A204.1 (cell line): ENCODE measurements at regions not wholly inside any gene's neighbourhood (a gene's known extent, or its start where the extent isn't known, plus 50 kb on each side); places are given as distances from the start of the nearest gene placed in this dataset.

Source experiments
- FAIRE-seq: peaks from 2 replicates; lab custom pipeline; 2012; peaks lifted over from hg19 to GRCh38; lab: Jason Lieb, UNC

DNA sequence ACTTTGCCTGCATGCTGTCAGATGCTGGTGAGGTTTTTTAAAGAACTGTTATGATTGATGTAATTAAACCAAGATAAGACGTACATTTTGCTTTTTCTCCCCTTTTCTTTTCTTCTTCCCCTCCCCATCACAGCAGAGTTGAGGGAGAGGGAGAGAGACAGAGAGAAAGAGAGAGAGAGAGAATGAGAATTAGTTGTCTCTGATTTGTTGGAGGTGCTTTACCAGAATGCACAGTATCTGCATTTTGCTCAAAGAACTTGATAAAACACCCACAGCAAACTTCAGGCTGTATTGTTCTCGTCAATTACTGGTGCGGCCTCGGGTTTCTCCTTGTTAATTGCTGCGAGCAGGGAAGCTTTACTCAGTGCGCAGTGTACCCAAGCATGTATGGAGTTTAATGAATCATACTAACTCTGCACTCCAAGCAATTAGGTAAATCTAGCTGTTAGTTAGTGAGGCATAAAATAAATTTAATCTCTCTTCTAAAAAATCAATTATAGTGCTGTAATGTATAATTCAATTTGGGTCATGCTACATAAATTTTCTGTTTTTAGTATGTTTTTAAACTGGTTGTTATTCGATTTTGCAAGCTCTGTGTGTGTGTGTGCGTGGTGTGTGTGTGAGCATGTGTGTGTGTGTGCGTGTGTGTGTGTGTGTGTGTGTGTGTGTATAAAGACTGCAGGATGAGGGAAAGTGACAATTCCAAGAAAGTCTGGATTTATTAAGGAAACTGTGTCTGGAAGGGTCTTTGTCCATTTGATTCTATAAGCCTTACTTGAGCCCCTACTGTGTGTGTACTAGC lies 273.4 kb downstream of the TLE3 start:
- FAIRE-seq, result no peak

DNA sequence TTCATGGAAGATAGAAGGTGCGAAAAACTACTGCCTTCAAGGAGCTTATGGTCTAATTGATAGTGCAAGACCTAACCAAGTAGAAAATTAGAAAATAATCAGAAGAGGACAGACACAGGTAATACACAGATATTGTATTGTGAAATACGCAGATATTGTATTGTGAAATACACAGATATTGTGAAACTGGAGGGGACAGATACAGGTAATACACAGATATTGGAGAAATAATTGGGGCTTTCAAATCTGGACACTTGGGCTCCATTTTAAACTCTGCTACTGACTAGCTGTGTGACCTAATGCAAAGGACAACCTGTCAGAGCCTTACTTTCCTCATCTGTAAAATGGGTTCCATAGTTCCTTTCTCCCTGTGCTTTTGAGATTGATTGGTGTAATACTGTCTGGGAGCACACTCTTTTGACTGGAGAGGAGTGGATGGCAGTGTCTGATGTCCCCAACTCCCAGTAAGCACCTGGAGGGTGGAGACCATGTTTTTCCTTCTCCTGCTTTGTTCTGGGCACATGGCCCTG lies 272.8 kb downstream of the TLE3 start:
- FAIRE-seq, result no peak

DNA sequence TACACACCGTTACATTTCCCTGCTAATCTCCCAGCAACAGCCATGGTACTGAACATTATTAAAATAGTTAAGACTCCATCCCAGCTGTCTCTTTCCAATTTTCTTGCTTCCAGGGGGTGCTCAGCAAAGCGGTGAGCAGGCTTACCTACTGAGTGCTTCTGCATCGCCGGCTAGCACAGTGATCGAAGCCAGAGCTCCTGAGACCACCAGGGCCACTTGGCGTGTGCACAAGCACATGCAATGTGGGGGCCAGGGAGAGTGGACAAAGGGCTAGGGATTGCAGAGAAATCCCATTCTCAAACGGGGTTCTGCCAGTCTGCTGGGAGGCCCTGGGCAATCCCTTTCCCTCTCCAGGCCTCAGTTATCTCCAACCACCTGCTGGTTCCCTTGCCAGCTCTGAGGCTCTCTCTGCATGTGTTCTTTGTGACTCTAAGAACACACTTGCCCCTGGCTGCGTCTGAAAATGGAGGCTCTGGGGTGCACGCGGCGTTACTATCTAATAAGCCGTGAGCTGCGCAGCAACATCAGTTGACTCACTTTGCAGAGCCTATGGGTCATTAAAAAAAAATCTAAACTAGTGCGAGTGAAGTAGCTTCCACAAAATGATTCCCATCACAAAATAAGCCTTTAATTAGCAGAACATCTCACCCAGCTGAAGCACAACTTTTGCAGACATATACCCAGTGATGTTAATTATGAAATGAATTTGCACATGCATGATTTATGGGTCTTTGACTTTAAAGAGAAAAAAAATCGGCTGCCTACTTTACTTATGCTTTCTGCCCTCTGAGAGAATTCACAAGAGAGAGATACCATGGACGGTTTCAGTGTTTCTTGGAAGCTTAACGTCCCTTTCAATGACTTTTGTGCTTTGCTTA lies 271.5 kb downstream of the TLE3 start:
- FAIRE-seq, result no peak

DNA sequence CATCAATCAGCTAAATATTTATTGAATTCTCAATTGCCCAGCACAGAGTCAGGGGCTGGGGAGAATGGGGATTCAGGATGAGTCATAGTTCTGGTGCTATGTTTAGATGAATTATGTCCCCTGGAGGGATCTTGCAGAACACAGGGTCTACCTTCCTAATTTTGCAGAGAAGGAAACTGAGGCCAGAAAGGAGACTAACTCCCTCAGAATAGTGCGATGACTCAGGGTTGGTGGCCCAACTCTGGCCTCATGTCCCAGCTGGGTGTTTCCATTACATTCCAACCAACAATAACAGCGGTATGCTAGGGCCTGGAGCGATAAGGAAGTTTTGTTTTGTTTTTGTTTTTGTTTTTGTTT lies 270.9 kb downstream of the TLE3 start:
- FAIRE-seq, result no peak

DNA sequence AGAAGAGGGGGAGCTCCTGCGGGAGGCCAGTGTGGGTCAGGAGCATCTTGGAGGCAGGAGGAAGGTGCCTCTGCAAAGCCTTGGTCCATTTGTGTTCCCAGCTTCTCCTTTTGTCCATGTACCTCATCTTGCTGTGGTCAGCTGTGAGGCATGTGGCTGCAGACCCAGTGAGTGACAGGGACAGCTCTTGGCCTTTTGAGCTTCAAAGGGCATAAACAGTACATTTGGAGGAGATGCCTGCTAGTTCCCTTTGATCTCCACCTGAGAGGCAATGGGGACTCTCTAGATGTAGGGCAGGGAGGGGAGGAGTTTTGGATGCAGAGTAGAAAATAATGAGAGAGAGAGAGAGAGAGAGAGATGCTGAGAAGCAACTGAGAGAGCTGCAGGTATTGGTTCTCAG lies 270.0 kb downstream of the TLE3 start:
- FAIRE-seq, result no peak

DNA sequence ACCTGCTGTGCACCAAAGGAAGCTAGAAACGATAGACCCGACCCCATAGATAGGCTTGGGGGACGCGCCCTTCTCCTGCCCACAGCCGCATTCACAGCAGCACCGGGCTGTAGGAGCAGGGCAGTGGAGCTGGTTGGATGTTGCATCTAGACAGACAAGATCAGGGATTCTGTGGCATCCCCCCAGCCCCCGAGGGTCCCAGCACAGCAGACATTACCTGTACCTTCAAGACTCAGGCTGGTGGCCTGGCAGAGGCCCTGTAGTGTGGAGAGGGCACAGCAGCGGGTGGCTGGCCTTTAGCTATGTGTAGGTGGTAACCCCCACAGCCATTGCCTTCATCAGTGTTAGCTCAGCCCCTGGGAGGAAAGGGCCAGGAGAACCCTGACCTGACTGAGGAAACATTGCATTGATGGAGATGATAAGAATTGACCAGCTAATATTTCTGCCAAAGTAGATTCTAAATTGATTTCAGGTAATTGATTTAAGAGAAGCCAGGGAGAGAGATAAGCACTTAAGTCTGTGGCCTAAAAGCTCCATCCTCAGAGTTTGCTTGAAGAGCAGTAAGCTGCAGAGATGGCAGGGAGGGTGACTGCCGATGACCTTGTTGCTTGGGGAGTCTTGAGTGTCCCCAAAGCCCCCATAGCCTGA lies 269.4 kb downstream of the TLE3 start:
- no peak for FAIRE-seq

DNA sequence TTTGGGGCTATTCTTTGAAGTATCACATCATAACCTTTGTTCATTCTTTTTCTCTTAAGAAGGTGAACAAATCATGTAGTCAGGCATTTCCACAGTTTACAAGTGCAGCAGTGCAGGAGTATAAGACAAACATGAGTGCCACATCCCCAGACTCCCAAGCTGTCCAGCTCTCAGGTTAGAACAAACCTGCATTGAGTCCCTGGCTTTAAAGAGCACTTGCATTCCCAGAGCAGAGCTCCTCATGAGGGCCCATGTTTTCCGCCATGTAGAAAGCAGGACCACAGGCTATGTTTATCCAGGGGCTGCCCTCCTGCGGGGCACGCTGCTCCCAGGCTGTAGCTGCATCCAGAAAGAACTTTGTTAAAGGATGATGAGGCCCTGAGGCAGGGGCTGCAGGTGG lies 267.7 kb downstream of the TLE3 start:
- no peak for FAIRE-seq

DNA sequence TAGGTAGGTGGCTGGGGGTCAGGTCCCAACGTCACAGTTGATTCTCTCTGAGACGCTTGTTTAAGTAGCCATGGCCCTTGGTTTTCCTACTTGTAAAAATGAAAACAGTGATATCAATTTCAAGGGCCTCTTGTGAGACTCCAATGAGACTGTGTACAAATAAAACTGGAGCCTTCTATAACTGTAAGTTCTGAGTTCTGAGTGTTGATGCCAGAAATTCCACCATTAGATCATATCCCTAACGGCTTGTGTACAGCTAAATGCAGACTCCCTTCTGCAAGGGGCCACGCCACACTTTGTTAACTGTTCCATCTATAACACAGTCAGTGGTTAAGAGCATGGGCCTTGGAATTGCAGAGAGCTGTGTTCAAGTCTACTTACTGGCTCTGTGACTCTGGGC lies 267.3 kb downstream of the TLE3 start:
- FAIRE-seq, result no peak

DNA sequence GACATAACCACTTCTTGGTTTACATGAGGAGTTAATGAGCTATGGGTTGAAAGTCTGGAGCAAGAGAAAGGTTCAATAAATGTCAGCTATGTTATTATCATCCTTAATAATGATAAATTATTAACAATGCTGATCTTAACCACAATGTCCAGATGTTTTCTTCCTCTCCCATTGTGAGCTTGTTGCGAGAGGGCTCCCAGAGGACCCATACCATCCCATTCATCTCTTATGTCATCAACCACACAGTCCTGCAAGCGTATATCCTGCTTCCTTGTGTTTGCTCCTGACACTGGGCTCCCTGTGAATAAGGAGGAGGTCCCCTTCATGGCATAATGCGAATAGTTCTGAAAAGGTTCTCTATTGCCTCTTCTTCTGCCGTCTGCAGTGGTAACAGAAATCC lies 266.8 kb downstream of the TLE3 start:
- FAIRE-seq, result no peak

DNA sequence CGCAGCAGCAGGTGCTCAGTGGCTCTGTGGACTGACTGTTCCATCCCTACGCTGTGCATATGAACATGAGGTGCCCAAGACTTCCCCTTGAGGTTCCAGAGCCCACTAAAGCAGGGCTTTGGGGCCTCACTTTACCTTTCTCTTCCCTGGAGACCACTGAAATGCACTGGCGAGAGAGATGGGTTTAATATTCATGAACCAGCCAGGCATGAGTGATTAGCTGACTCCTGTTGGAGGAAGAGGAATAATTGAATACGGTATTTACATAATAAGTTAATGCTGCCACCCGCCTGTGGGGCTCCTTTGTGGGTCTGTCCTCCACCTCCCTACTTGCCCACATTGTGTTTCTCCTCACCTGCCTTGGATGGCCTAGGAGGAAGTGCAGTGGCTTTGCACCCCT lies 263.4 kb downstream of the TLE3 start:
- FAIRE-seq, result no peak

DNA sequence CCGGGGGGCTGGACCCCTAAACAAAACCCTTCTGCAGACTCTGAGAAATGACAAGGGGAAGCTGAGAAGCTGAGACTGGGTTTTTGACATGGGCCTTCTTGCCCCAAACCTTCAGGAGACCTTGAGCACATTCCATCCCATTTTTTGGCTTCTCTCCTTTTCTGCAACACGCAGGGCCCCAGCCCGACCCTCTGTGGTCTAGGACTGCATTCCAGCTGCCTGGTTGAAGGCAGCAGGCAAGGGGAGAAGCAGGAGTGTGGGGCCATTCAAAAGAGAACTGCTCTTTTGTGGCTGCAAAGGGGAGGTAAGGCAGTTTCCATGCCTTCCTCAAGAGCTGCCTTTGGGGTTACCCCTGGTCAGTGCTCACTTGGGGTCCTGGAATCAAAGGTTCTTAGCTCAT lies 263.0 kb downstream of the TLE3 start:
- FAIRE-seq, result no peak

DNA sequence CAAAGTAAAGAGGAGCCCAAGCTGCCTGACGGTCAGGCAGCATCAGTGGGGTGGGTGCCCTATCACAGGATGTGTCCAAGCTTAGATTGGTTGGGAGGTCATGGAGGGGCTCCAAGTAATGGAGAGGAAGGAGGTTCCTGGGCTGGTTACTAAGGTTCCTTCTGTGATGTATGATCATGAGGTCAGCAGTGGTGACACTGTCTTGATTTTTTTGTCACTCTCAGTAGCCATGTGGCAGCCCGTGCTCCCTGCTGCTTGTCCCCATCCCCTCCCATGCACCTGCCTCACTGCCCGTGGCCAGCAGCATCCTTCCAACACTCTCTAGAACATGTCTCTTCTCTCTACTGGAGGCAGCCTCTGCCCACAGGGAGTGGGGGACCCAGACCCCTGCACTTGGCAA lies 261.7 kb downstream of the TLE3 start:
- FAIRE-seq, result no peak

DNA sequence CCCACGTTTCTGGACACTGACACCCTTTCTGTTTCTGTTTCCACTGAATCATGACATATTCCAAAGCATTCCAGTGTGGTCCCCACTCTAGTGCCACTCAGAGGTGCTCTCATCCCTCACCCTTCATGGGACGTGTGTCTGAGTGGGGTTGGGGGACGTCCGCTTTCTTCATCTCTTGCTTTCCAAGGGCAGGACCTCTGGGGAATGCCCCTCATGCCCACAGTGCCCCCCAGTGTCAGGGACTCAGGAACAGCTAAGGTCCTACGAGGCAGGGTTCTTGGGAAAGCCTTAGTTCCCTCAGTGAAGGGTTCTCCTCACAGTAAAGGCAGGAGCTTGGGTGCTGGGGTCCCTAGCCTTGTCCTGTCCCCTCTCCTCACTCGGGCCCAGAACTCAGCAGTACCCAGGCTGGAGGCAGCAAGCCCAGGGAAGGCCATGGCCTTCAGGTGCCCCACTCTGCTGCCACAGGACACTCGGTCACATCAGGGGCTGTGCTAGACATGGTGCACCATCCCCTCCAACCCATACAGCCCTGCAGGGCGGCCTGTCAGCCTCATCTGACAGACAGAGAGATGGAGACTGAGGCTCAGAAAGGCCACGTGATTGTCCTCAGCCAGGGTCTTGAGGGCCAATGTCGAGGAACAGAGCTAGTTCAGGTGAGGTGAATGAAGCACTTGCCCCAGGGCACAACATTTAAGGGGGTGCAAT lies 261.0 kb downstream of the TLE3 start:
- no peak for FAIRE-seq

DNA sequence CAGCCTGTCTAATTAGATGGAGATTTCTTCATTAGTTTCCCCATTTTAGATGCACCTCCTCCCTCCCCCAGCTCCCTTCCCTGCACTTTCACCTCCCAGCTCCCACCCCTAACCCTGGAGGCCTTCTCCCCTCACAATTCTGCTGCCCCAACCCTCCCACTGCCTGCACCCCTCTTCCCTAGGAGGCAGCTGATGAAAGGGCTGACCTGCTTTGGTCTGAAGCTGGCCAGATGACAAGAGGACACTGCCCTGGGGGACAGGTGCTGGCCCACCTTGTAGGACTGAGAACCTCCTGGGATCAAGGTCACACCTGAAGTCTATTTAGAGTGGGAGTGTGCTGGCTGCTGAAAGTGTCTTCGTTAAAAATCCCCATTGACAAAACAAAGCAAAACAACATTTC lies 259.4 kb downstream of the TLE3 start:
- no peak for FAIRE-seq

DNA sequence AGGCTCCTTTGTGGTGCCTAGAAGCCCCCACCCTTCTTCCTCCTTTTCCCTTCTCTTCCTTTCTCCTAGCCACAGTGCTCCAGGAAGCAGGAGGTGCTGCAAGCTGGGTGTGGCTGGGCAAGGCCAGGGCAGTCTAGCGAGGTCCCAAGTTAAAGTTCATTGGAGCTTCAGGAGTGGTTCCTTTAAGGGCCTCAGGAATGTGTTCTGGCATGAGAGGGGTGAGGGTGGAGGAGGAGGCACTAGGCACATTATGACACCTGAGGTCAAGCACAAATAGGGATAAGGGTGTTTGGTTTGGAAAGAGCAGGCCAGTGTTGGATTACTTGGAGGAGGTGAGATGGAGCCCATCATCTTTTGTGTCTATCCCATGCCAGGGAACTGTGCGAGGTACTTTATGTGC lies 258.7 kb downstream of the TLE3 start:
- FAIRE-seq, result no peak

DNA sequence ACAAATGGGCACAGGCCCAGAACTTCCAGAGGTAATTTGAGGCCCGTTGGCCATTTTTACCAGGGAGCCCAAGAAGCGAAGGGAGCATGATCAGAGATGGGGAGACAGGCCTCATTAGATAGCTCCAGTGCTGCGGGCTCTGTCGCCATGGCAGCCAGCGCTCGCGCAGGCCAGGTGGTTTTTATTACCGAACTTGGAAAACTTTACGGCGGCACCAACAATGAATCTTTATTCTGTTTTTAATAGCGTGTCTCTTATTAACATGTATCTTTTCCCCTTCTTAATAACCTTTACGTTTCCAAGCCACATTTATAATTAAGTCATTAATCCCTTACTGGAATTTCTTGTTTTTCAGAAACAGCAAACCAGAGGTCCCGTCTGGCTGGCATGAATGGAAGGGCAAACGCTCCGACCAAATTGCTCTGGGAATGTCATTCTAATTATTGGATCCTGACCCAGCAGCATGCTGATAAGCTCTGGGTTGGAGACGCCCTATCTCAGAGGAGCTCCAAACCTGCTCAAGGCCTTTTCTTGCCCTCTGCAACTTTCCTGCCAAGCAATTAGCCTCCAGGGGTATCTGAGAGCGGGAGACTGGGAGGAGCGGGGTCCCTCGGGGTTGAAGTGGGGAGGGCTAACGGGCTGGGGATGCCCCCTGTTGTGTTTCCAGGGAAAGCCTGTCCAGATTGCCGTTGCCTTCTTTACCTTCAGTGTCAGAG lies 256.4 kb downstream of the TLE3 start:
- FAIRE-seq, result no peak

DNA sequence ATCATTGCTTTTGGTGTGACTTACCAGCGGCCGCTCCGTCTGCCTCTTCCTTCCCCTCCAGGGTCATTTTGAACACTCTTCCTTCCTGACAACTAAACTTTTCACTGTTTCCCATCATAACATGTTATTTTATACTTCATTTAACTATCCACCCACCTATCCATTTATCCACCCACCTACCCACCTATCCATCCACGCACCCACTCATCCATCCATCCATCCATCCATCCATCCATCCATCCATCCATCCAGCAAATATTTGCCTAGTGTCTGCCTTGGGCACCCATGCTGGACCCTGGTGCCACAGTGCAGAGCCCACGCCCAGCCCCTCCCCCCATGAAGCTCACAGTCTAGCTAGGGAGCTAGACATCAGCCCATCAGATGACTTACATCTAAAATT lies 254.9 kb downstream of the TLE3 start:
- no peak for FAIRE-seq

DNA sequence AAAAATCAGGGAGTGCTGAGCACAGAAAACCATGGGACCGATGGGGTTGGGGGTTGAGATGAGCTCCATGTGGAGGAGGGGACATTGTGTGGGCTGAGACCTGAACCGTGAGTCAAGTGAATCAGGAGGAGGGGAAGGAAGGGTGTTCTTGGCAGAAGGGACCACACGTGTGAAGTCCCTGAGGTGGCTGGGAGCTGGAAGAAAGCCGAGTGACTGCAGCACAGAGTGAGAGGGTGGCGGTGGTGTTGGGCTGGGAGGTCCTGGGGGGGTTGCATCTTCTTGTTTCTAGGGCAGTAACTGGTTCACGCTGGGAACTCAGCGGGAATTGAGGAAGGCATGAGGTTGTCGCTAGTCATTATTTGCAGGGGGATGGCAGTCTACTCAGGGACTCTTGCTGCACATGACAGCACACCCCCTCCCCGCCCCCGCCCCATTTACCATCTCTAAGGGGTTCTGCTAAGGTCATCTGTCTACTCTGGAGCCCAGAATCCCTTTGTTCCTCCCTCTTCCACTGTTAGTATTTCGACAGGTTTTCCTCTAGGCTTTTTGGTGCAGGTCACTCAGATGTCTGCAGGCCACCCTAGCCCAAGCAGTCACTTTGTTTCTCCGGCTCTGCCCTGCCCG lies 254.3 kb downstream of the TLE3 start:
- FAIRE-seq, result no peak

DNA sequence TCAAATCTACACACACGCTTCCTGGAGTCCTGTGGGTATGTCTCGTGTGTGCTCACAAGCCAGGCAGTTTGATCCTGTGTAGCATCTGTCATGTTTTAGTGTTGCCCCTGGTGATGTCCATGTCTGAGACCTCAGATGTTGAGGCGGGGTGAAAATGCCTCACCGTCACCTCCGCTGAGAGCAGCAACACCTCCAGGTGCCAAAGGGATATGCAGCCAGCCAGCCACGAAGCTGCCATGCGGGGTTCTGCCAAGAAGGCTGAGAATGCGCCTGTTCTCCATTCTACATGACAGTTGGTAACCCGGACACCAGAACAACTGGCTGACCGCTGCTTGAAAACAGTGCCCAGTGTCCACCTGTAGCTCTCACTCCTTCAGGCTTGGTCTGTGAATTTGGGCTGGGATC lies 253.8 kb downstream of the TLE3 start:
- no peak for FAIRE-seq

DNA sequence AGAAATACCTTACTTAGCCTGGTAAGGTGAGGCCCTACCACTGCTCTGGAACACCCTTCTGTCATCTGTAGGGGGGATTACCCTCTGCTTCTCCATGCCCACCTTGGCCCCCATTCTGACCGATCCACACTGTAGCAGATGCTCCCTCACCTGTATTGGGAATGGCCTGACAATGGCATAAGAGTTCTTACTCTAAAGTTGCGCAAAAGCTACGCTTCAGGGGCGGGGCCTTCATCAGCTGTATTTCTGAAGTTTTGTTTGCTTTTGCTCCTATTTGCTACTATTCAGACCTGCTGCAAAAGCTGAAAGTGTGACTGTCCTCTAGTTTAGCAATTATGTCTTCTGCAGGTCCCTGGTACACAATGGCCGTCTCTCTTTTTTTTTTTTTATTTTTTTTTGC lies 252.6 kb downstream of the TLE3 start:
- no peak for FAIRE-seq

DNA sequence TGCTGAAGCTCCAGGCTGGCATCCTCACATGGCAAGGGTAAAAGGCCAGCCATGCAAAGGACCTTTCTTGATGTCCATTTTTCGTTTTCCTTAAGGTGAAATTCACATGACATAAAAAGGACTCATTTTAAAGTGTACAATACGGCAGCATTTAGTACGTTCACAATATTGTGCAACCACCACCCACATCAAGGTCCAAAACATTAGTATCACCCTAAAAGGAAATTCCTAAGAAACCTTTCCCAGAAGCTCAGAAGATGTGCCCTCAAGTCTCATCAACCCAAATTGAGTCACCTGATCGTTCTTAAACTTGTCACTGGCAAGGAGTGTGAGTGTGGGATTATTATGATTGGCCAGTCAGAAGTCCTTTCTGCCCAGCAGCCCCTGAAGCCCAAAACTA lies 250.1 kb downstream of the TLE3 start:
- no peak for FAIRE-seq
